ENCODE measurements at regions not wholly inside any gene's neighbourhood (a gene's known extent, or its start where the extent isn't known, plus 50 kb on each side); places are given as distances from the start of the nearest gene placed in this dataset.

DNA sequence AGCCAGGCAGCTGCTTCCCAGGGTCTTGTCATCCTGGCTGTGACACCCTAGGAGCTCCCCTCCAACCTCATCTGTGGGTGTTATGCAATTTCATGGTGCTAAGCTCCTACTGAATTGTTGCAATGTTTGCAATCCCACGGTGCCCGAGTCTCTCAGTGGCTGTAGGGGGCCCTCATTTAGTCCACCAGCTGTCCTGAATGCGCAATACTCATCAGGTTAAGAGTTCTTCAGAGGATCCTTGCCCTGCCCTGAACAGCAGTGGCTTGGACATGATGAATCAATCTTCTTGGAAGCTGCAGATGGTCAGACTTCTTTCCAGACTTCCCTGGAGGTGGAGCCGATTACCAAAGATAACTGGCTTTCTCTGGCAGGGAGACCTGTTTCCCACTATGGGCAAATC lies 584.1 kb downstream of the CCDC171 start:
- Histone ChIP-seq H3K27ac (ENCODE audit: low read depth, low read length, poor library complexity, severe bottlenecking) (no peak overlapping the region), H3K9me2 (ENCODE audit: low read depth, low read length) (no peaks in the 10 kb centered on the region), H3K4me3 (ENCODE audit: low read depth, low read length, poor library complexity, severe bottlenecking) (no peak overlapping the region), H3K27me3 (ENCODE audit: insufficient read depth, low read length) (no peaks in the 10 kb centered on the region), H4K20me1 (ENCODE audit: insufficient read depth, low read length) (no peaks in the 10 kb centered on the region), H2AFZ (ENCODE audit: low read length) (no peak overlapping the region), H3K9me3 (ENCODE audit: low read length) (no peaks in the 10 kb centered on the region), H3K4me1 (ENCODE audit: insufficient read depth, low read length, severe bottlenecking) (no peaks in the 10 kb centered on the region), H3K9ac (ENCODE audit: low read length) (no peak overlapping the region), H3F3A (ENCODE audit: insufficient read depth, low read length) (no peaks in the 10 kb centered on the region), H3K4me2 (ENCODE audit: low read length) (no peak overlapping the region), H3K79me2 (ENCODE audit: insufficient read depth, low read length) (no peaks in the 10 kb centered on the region), H3K36me3 (ENCODE audit: insufficient read depth, low read length) (no peaks in the 10 kb centered on the region)
- TF ChIP-seq, protein P1, sequence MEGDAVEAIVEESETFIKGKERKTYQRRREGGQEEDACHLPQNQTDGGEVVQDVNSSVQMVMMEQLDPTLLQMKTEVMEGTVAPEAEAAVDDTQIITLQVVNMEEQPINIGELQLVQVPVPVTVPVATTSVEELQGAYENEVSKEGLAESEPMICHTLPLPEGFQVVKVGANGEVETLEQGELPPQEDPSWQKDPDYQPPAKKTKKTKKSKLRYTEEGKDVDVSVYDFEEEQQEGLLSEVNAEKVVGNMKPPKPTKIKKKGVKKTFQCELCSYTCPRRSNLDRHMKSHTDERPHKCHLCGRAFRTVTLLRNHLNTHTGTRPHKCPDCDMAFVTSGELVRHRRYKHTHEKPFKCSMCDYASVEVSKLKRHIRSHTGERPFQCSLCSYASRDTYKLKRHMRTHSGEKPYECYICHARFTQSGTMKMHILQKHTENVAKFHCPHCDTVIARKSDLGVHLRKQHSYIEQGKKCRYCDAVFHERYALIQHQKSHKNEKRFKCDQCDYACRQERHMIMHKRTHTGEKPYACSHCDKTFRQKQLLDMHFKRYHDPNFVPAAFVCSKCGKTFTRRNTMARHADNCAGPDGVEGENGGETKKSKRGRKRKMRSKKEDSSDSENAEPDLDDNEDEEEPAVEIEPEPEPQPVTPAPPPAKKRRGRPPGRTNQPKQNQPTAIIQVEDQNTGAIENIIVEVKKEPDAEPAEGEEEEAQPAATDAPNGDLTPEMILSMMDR (IDR thresholded peaks at IDR 0.05; ENCODE audit: low read length) = no peak
- no peak for TF ChIP-seq EZH2 (IDR thresholded peaks at IDR 0.05; ENCODE audit: borderline replicate concordance, low read length)

DNA sequence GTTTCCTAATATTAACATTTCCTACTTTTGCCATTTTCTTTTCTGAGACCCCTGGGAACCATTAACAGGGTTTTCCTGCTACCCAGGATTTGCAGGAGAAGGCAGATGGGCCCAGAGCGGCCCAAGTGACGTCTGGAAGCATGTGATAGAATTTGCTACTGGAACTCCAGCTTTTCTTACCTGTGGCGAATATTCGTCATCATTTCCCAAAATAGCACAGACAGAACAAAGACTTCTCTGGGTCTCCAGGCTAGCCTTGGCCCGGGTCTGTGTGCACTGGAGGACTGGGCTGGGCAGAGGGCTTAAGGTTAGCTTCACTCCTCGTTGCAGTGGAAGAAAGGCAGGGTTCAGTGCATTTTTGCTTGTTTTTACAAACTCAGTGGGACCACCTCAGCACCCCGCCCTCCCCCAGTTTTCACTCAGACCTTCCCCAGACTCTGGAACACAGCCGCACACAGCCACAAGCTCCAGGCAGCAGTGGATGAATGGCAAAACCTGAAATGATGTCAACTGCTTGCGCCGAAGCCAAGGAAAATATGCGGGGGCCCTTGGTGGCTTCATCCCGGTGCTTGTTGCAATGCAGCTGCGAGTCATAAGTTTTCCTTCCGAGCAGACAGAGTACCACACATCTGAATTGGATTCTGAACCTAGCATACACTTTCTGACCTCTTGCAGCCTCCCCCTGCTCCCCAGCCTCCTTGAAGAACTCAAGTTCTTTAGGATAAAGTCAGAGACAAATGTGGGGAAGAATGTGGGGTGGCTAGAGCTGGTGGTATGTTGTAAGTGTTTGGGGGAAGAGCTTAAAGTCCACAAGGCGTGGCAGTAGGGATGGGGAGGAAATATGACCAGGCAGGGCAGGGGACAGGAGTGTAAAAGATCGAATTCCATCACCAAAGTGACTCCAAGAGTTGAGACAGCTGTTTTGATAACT lies 586.0 kb downstream of the CCDC171 start:
- H3K9me3 ChIP-seq (ENCODE audit: low read length) = no peaks in the 10 kb centered on the region
- no peaks in the 10 kb centered on the region for H3F3A ChIP-seq (ENCODE audit: insufficient read depth, low read length)
- no peak overlapping the region for H3K9ac ChIP-seq (ENCODE audit: low read length)
- H3K79me2 ChIP-seq (ENCODE audit: insufficient read depth, low read length) = no peaks in the 10 kb centered on the region
- TF ChIP-seq, protein P1 (IDR thresholded peaks at IDR 0.05; ENCODE audit: low read length) = no peak
- no peak for TF ChIP-seq EZH2 (IDR thresholded peaks at IDR 0.05; ENCODE audit: borderline replicate concordance, low read length)
- H3K9me2 ChIP-seq (ENCODE audit: low read depth, low read length) = no peaks in the 10 kb centered on the region
- H3K36me3 ChIP-seq (ENCODE audit: insufficient read depth, low read length) = no peaks in the 10 kb centered on the region
- H3K4me1 ChIP-seq (ENCODE audit: insufficient read depth, low read length, severe bottlenecking) = no peaks in the 10 kb centered on the region
- H4K20me1 ChIP-seq (ENCODE audit: insufficient read depth, low read length) = no peaks in the 10 kb centered on the region
- H3K27ac ChIP-seq (ENCODE audit: low read depth, low read length, poor library complexity, severe bottlenecking) = no peak overlapping the region
- no peak overlapping the region for H2AFZ ChIP-seq (ENCODE audit: low read length)
- H3K4me2 ChIP-seq (ENCODE audit: low read length) = no peak overlapping the region
- H3K27me3 ChIP-seq (ENCODE audit: insufficient read depth, low read length) = no peaks in the 10 kb centered on the region
- H3K4me3 ChIP-seq (ENCODE audit: low read depth, low read length, poor library complexity, severe bottlenecking) = no peak overlapping the region

DNA sequence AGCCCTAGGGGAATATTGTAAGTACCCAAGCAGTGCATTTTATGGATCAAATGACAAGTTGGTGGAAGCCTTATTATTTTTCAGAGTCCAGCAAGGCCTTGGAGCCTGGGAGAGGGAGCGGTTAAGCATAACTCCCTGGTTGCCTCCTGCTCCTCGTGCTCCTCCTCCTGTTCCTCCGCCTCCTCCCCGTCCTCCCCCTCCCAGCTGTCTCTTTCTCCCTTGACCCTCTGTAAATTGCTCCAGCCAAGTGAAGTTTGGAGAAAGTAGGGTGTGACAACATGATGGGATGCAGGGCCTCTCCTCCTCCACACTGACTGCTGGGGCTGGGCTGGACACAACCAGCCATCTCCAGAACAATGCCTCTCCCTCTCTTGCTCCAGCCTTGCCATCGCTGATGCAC lies 586.9 kb downstream of the CCDC171 start:
- H3K9me2 ChIP-seq (ENCODE audit: low read depth, low read length) = no peaks in the 10 kb centered on the region
- TF ChIP-seq, protein P1 (IDR thresholded peaks at IDR 0.05; ENCODE audit: low read length) = no peak
- TF ChIP-seq EZH2 (IDR thresholded peaks at IDR 0.05; ENCODE audit: borderline replicate concordance, low read length) = no peak
- H3F3A ChIP-seq (ENCODE audit: insufficient read depth, low read length) = no peaks in the 10 kb centered on the region
- no peaks in the 10 kb centered on the region for H3K27me3 ChIP-seq (ENCODE audit: insufficient read depth, low read length)
- H4K20me1 ChIP-seq (ENCODE audit: insufficient read depth, low read length) = no peaks in the 10 kb centered on the region
- no peak overlapping the region for H2AFZ ChIP-seq (ENCODE audit: low read length)
- no peaks in the 10 kb centered on the region for H3K9me3 ChIP-seq (ENCODE audit: low read length)
- no peak overlapping the region for H3K4me2 ChIP-seq (ENCODE audit: low read length)
- H3K9ac ChIP-seq (ENCODE audit: low read length) = no peak overlapping the region
- no peaks in the 10 kb centered on the region for H3K36me3 ChIP-seq (ENCODE audit: insufficient read depth, low read length)
- no peak overlapping the region for H3K4me3 ChIP-seq (ENCODE audit: low read depth, low read length, poor library complexity, severe bottlenecking)
- no peak overlapping the region for H3K27ac ChIP-seq (ENCODE audit: low read depth, low read length, poor library complexity, severe bottlenecking)
- no peaks in the 10 kb centered on the region for H3K79me2 ChIP-seq (ENCODE audit: insufficient read depth, low read length)
- H3K4me1 ChIP-seq (ENCODE audit: insufficient read depth, low read length, severe bottlenecking) = no peaks in the 10 kb centered on the region

All from OCI-LY1 (cell line).